ENCODE measurements at regions not wholly inside any gene's neighbourhood (a gene's known extent, or its start where the extent isn't known, plus 50 kb on each side); places are given as distances from the start of the nearest gene placed in this dataset.
A peak's percentile ranks its signal among the peaks of the same experiment; 100 is the strongest.

GRCh38 chr5:135655468-135655815 is 76.7 kb upstream of the CXCL14 start:
- peaks cover 3% of the 10 kb centered on the region for H3K27me3 Mint-ChIP-seq
- no peak for ATAC-seq
- no peaks in the 10 kb centered on the region for H3K36me3 Mint-ChIP-seq
- no peak overlapping the region for H3K4me3 Mint-ChIP-seq
- no peaks in the 10 kb centered on the region for H3K4me1 Mint-ChIP-seq
- H3K9me3 Mint-ChIP-seq (ENCODE audit: low read depth): peaks cover 10% of the 10 kb centered on the region
- DNase-seq: peak; percentile 18
- CTCF ChIA-PET: no interaction called here
- no peak overlapping the region for H3K27ac Mint-ChIP-seq

GRCh38 chr5:135654761-135655467 is 76.1 kb upstream of the CXCL14 start:
- H3K27ac Mint-ChIP-seq: no peak overlapping the region
- no peaks in the 10 kb centered on the region for H3K36me3 Mint-ChIP-seq
- no peak overlapping the region for H3K4me3 Mint-ChIP-seq
- ATAC-seq (no peak), DNase-seq (no peak)
- H3K9me3 Mint-ChIP-seq (ENCODE audit: low read depth): peaks cover 6% of the 10 kb centered on the region
- peaks cover 3% of the 10 kb centered on the region for H3K27me3 Mint-ChIP-seq
- H3K4me1 Mint-ChIP-seq: no peaks in the 10 kb centered on the region
- CTCF ChIA-PET: no interaction called here

- DNase-seq (peak; percentile 32), ATAC-seq (no peak)
- Mint-ChIP-seq H3K4me1 (no peaks in the 10 kb centered on the region), H3K9me3 (ENCODE audit: low read depth) (no peaks in the 10 kb centered on the region), H3K36me3 (no peaks in the 10 kb centered on the region), H3K27ac (no peak overlapping the region), H3K4me3 (no peak overlapping the region), H3K27me3 (no peaks in the 10 kb centered on the region)
- CTCF ChIA-PET: no interaction called here
Measured at GRCh38 chr5:135651156-135651555, 72.4 kb upstream of the CXCL14 start.

- CTCF ChIA-PET: no interaction called here
- no peak overlapping the region for H3K27ac Mint-ChIP-seq
- DNase-seq (no peak), ATAC-seq (no peak)
- no peaks in the 10 kb centered on the region for H3K4me1 Mint-ChIP-seq
- no peaks in the 10 kb centered on the region for H3K27me3 Mint-ChIP-seq
- H3K4me3 Mint-ChIP-seq: no peak overlapping the region
- H3K36me3 Mint-ChIP-seq: no peaks in the 10 kb centered on the region
- H3K9me3 Mint-ChIP-seq (ENCODE audit: low read depth): no peaks in the 10 kb centered on the region
Measured at GRCh38 chr5:135650081-135650480, 71.3 kb upstream of the CXCL14 start.

- Mint-ChIP-seq H3K4me3 (no peak overlapping the region), H3K27me3 (no peaks in the 10 kb centered on the region), H3K9me3 (ENCODE audit: low read depth) (no peaks in the 10 kb centered on the region), H3K27ac (no peak overlapping the region), H3K4me1 (no peaks in the 10 kb centered on the region), H3K36me3 (no peaks in the 10 kb centered on the region)
- no peak for ATAC-seq
- CTCF ChIA-PET: no interaction called here
- no peak for DNase-seq
Measured at GRCh38 chr5:135649435-135649834, 70.6 kb upstream of the CXCL14 start.

GRCh38 chr5:135648116-135648515 is 69.3 kb upstream of the CXCL14 start:
- Mint-ChIP-seq H3K4me1 (no peaks in the 10 kb centered on the region), H3K27me3 (no peaks in the 10 kb centered on the region), H3K27ac (no peak overlapping the region), H3K9me3 (ENCODE audit: low read depth) (no peaks in the 10 kb centered on the region), H3K4me3 (no peak overlapping the region), H3K36me3 (no peaks in the 10 kb centered on the region)
- ATAC-seq (no peak), DNase-seq (no peak)
- CTCF ChIA-PET: no interaction called here

- Mint-ChIP-seq H3K36me3 (no peaks in the 10 kb centered on the region), H3K4me1 (no peaks in the 10 kb centered on the region), H3K4me3 (no peak overlapping the region), H3K27me3 (peaks cover 5% of the 10 kb centered on the region), H3K9me3 (ENCODE audit: low read depth) (no peaks in the 10 kb centered on the region), H3K27ac (no peak overlapping the region)
- CTCF ChIA-PET: no interaction called here
- ATAC-seq (no peak), DNase-seq (no peak)
Measured at GRCh38 chr5:135645336-135646180, 66.8 kb upstream of the CXCL14 start.

- no peaks in the 10 kb centered on the region for H3K4me1 Mint-ChIP-seq
- peaks cover 8% of the 10 kb centered on the region for H3K27me3 Mint-ChIP-seq
- H3K9me3 Mint-ChIP-seq (ENCODE audit: low read depth): no peaks in the 10 kb centered on the region
- CTCF ChIA-PET: no interaction called here
- DNase-seq (no peak), ATAC-seq (no peak)
- H3K36me3 Mint-ChIP-seq: no peaks in the 10 kb centered on the region
- H3K27ac Mint-ChIP-seq: no peak overlapping the region
- H3K4me3 Mint-ChIP-seq: no peak overlapping the region
Measured at GRCh38 chr5:135644816-135645215, 66.0 kb upstream of the CXCL14 start.

GRCh38 chr5:135643881-135644766 is 65.3 kb upstream of the CXCL14 start:
- Mint-ChIP-seq H3K4me1 (no peaks in the 10 kb centered on the region), H3K27me3 (peaks cover 11% of the 10 kb centered on the region), H3K4me3 (no peak overlapping the region), H3K9me3 (ENCODE audit: low read depth) (no peaks in the 10 kb centered on the region), H3K27ac (no peak overlapping the region), H3K36me3 (no peaks in the 10 kb centered on the region)
- DNase-seq: no peak
- no peak for ATAC-seq
- CTCF ChIA-PET: no interaction called here

GRCh38 chr5:135642934-135643333 is 64.1 kb upstream of the CXCL14 start:
- Mint-ChIP-seq H3K9me3 (ENCODE audit: low read depth) (no peaks in the 10 kb centered on the region), H3K4me3 (no peak overlapping the region), H3K27ac (no peak overlapping the region), H3K36me3 (no peaks in the 10 kb centered on the region), H3K4me1 (no peaks in the 10 kb centered on the region), H3K27me3 (peaks cover 11% of the 10 kb centered on the region)
- ATAC-seq (no peak), DNase-seq (no peak)
- CTCF ChIA-PET: no interaction called here

- H3K4me1 Mint-ChIP-seq: no peaks in the 10 kb centered on the region
- no peak overlapping the region for H3K4me3 Mint-ChIP-seq
- DNase-seq (peak; percentile 2), ATAC-seq (no peak)
- H3K36me3 Mint-ChIP-seq: no peaks in the 10 kb centered on the region
- H3K27me3 Mint-ChIP-seq: peaks cover 11% of the 10 kb centered on the region
- no peaks in the 10 kb centered on the region for H3K9me3 Mint-ChIP-seq (ENCODE audit: low read depth)
- no peak overlapping the region for H3K27ac Mint-ChIP-seq
- CTCF ChIA-PET: no interaction called here
Measured at GRCh38 chr5:135642488-135642870, 63.7 kb upstream of the CXCL14 start.

- DNase-seq (peak; percentile 5), ATAC-seq (no peak)
- Mint-ChIP-seq H3K9me3 (ENCODE audit: low read depth) (no peaks in the 10 kb centered on the region), H3K27me3 (peaks cover 14% of the 10 kb centered on the region), H3K36me3 (no peaks in the 10 kb centered on the region), H3K4me1 (no peaks in the 10 kb centered on the region), H3K27ac (no peak overlapping the region), H3K4me3 (no peak overlapping the region)
- CTCF ChIA-PET: no interaction called here
Measured at GRCh38 chr5:135641734-135642487, 63.1 kb upstream of the CXCL14 start.

- DNase-seq (peak; percentile 8), ATAC-seq (no peak)
- Mint-ChIP-seq H3K4me1 (no peaks in the 10 kb centered on the region), H3K27ac (no peak overlapping the region), H3K36me3 (no peaks in the 10 kb centered on the region), H3K4me3 (no peak overlapping the region), H3K27me3 (peaks cover 14% of the 10 kb centered on the region), H3K9me3 (ENCODE audit: low read depth) (no peaks in the 10 kb centered on the region)
- CTCF ChIA-PET: no interaction called here
Measured at GRCh38 chr5:135641319-135641718, 62.5 kb upstream of the CXCL14 start.

Measured in activated CD8-positive, alpha-beta memory T cell treated with anti-CD3 and anti-CD28 coated beads, Interleukin-2, amount 10 ng/mL, durations not matched to agents 7 days and 5 days (primary cell).